GM12873 (cell line): ENCODE measurements at regions not wholly inside any gene's neighbourhood (a gene's known extent, or its start where the extent isn't known, plus 50 kb on each side); places are given as distances from the start of the nearest gene placed in this dataset.

Experiments used
- TF ChIP-seq, protein P1 (sequence below): IDR thresholded peaks from 2 replicates; pipeline ENCODE4 v1.5.1; 2012; ENCODE audit warnings: low read depth, mild to moderate bottlenecking, moderate library complexity, low read length, control low read depth; ENCODE audit not compliant: insufficient read depth; ENCODE audit errors: missing control alignments

DNA sequence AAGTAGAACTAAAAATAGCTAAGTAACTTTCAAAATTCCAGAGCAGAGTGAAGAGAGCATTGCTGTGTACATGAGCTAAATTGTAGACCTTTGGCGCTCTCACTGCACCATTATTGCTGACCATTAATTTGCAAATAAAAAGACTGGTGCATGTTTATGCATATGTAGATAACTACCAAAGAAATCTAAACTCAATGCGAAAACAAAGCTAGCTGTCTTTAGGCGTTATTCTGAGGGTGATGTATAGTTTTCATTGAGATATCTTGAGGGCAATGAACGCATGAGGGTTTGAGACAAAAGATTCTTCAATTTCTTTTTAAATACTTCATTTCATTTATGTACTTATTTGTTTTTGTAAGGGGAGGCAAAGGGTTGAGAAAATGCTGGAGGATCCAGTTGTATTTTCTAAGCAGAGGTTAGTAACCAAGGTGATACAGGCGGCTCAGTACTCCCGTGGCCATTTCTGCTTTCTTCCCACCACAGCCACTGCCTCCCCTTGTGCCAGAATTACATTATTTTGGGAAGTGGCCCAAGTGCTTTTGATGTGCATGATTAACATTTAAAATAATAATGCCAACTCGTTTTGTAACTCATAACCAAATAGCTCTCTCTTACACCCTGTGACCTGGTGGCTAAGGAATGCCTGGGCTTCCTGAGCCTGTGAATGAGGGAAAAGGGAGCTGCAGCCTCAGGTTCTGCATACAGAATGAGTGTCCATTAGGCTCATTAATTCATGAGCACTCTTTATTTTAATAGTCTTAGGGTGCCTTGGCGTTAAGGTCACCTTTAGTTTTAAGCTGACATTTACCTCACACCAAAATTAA is 797.8 kb upstream of the GYPC start:
- TF ChIP-seq, protein P1, sequence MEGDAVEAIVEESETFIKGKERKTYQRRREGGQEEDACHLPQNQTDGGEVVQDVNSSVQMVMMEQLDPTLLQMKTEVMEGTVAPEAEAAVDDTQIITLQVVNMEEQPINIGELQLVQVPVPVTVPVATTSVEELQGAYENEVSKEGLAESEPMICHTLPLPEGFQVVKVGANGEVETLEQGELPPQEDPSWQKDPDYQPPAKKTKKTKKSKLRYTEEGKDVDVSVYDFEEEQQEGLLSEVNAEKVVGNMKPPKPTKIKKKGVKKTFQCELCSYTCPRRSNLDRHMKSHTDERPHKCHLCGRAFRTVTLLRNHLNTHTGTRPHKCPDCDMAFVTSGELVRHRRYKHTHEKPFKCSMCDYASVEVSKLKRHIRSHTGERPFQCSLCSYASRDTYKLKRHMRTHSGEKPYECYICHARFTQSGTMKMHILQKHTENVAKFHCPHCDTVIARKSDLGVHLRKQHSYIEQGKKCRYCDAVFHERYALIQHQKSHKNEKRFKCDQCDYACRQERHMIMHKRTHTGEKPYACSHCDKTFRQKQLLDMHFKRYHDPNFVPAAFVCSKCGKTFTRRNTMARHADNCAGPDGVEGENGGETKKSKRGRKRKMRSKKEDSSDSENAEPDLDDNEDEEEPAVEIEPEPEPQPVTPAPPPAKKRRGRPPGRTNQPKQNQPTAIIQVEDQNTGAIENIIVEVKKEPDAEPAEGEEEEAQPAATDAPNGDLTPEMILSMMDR = no peak

DNA sequence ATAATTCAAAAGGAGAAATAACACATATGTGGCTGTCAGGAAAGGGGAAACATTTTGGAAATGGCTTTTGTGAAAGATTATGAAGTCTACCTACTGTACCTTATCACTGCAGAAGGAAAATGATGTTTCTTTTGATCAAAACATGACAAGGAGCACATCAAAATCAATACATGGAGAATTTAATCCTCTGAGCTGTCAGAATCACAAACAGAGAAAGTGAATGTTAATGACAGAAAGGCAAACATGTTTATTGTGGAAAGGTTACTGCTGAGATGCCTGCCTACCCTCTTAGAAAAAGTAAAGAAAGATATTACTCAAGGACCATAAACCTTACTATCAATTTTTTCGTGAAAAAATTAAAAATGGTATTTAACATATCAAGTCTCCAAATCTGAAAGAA is 794.5 kb upstream of the GYPC start:
- TF ChIP-seq, protein P1 = no peak

GRCh38 chr2:125867908-125868307 is 788.0 kb upstream of the GYPC start:
- TF ChIP-seq, protein P1 = no peak

DNA sequence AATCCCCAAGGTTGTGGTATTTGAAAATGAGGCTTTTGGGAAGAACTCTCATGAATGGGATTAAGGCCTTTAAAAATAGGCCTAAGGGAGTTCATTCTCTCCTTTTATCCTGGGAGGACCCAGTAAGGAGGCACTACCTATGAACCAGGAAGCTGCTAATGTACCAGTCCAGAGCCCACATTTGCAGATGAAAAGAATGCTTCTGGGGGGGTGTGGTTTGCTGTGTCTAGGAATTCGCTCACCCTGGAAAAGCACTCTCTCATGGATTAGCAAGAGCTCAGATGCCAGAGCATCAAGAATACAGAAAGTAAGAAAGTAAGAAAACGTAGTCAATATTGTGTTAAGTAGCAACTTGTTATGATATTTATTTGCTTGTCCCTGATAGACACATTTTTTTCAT is 785.7 kb upstream of the GYPC start:
- TF ChIP-seq, protein P1 = no peak

DNA sequence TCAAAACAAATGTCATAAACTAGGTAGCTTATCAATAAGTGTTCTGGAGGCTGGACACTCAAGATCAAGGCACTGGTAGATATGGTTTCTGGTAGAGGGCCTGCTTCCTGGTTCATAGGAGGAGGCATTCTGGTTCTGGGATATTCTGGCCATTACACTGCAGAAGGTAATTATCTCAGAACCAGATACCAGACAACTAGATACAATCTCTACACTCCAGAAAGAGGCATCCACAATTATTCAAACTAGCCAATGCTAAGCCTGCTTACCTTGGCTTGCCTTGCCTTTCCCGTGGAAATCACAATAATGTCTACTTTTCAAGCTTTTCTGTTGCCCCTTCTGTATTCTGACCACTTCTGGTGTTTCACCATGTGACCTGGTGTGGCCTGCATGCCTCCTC is 785.2 kb upstream of the GYPC start:
- TF ChIP-seq, protein P1 = no peak

DNA sequence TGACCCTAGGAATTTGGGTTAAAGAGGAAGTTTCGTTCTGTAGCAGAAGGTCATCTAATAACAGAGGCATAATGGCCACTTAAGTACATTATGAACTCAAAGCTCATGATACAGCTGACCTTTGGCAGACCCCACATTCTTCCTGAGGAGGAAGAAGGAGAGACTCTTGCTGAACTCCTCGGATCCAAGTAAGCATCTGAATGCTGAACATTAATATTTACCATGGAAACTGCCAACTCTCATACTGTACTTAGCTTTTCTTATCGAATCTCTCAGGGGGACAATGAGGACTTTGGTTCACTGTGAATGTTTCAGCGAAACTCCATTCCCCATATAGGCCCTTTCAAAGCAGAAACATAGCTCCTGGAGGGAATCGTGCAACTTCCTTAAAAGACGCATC is 781.4 kb upstream of the GYPC start:
- TF ChIP-seq, protein P1 = no peak

- TF ChIP-seq, protein P1 = no peak
Observed at GRCh38 chr2:125885340-125885739, 770.6 kb upstream of the GYPC start.
